ENCODE measurements at regions not wholly inside any gene's neighbourhood (a gene's known extent, or its start where the extent isn't known, plus 50 kb on each side); places are given as distances from the start of the nearest gene placed in this dataset.
A peak's percentile ranks its signal among the peaks of the same experiment; 100 is the strongest.

DNA sequence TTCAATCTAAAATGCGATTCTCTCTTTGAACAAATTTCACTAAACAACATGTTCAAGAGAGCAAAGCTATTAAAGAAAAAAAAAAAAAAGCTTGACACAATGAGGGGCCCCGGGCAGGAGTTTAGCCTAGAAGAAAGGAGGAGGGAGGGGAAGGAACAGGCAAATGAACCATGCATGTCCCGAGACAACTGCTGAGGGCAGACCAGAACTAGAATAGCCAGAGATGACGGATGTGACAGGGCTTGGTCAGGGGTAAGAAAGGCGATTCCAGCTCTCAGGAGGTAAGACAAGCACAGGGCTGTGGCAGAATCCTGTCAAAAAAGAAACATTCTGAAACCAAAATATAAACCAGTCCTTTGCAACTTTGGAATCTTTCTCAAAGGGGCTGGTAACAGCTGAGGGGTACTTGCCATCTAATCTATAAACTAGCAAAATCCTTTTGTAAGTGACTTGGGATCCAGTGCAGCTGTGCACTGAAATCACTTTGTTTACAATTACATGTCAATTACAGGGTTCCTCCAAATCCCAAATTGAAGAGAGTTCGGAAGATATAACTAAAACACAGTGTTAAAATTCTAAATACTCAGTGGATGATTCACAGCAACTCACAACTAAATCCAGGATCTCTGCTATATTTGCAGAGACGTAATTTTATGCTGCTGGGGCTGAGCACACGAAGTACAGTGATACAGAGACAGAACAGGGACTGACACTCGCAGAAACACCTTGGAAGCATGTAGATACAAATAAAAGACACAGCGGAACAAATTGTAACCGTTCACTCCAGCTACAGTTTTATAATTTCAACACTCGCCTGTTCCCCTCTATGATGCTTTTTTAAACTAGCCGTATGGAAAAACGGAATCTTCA, 567.4 kb upstream of the ZFHX3 start:
- no peak for DNase-seq (ENCODE audit: low read depth in 4 of 4, low spot score in 3 of 4)

DNA sequence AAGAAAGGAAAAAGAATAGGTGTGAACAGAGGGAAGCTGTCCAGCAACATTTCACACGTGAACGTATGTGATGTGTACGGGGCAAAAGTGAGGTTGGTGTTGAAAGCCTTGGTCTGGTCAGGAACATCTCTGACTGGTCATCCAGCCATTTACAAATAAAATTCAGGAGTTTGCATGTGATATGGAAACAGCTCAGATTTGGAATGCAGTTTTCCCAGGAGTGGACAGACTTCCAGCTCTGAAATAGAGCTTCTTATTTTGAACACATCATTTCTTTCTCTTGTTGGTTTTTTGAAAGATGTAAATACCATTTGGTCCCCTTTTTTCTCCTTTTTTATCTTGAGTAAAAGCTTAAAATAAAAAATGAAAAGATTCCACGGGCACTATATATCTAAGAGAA, 566.2 kb upstream of the ZFHX3 start:
- DNase-seq (ENCODE audit: low read depth in 4 of 4, low spot score in 3 of 4) = no peak

DNA sequence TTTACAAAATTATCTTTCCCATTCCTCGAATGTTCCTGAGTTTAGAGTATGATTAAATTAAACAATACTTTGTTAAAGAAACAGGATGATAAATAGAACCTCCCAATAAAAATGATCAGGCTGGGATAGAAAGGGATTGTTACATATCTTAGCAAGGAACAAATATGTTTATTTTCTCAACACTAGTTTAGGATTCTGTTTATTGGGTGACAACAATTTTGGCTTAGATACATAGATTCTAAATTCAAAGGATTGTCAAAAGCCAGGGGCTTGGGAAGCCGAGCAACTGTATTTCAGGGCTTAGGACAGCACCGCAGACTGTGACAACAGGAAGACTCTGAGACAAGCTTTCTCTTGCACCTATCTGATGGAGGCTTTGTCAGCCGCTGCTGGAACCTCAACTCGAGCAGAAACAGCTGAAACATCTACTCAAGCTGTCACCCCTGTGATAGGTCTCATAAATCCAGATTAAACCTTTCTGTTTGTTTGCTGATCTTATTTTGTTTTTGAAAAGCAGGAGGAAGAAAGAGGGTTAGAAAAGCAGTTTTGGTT, 562.8 kb upstream of the ZFHX3 start:
- DNase-seq (ENCODE audit: low read depth in 4 of 4, low spot score in 3 of 4) = no peak

DNA sequence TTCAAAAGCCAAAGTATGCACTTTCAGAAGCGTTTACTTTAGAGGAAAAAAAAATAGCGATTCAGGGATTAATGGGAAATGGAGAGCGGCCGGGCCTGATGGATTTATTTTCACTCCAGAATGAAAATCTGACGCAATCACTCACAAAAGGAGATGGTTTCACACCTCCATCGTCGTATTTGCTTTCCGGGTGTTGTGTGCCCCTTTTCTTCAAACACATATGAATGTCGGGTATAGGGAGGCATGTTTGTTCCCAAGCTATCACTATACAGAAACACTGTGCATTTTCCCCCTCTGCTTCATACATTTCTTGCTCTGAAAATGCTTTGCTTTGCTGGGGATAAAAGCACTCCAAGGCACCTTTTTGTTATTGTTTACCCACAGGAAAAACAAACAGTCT, 562.2 kb upstream of the ZFHX3 start:
- no peak for DNase-seq (ENCODE audit: low read depth in 4 of 4, low spot score in 3 of 4)

DNA sequence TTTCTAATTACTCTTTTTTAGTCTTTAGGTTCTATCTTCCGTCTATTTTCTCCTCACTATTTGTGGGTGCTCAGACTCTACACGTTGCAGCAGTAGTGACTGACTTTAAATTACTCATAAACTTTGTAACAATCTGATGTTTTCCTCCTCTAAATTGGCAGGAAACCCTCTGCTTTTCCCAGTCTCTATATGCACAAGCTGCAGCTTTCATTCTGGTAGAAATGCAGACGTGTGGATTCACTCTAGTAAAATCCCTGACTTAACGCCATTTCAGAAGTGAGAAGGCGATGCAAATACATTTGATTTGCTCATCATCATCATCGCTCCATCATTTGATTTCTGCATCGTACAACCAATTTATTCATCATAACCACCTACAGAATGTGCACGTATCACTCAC, 561.0 kb upstream of the ZFHX3 start:
- DNase-seq (ENCODE audit: low read depth in 4 of 4, low spot score in 3 of 4) = no peak

DNA sequence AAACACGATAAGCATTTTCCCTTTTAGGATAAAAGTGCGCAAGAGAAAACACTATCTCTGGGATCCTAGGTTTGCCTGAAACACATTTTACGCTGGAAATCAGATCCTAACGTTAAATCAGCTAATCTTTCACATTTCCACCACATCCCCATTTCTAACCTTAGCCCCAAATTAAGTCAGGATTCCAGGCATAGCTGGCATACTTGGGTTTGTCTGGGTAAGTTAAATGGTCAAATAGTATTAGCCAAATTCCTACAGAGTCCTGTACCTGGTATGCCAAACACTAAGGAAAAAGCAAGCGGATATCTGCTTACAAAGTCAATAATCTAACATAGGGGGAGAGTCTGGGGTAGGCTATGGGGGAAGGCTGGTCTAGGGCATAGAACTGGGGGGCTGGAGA, 557.4 kb upstream of the ZFHX3 start:
- no peak for DNase-seq (ENCODE audit: low read depth in 4 of 4, low spot score in 3 of 4)

DNA sequence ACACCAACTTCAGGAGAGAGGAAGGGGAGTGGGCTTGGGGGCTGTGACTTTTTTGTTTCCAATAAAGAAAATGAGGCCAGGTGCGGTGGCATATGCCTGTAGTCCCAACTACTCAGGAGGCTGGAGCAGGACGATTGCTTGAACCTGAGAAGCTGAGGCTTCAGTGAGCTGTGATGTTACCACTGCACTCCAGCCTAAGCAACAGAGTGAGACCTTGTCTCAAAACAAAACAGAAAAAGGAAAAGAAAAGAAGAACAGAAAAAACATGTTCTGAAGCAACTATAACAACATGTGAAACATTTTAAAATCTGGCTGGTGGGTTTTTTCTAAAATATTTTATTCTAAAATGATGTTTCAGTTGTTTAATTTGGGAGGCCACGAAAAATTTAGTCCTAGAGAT, 554.0 kb upstream of the ZFHX3 start:
- DNase-seq (ENCODE audit: low read depth in 4 of 4, low spot score in 3 of 4) = no peak

DNA sequence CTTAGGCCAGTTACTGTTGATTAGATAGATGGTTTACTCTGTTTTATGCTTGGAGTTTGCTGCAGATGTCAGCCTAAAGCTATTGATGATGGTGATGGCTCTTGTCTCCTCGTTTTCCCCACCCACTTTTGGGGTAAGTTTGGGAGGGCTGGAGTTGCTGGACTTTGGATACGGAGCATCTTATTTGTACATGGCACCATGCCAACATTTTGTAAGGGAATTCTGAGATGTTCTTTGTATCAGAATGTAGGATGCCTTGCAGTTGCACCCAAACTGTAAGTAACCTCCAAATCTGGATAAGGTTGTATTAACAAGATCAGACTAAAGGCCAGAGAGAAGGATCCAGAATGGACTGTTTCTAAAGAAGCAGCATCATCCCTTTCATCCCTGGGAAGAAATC, 551.9 kb upstream of the ZFHX3 start:
- DNase-seq (ENCODE audit: low read depth in 4 of 4, low spot score in 3 of 4) = no peak

DNA sequence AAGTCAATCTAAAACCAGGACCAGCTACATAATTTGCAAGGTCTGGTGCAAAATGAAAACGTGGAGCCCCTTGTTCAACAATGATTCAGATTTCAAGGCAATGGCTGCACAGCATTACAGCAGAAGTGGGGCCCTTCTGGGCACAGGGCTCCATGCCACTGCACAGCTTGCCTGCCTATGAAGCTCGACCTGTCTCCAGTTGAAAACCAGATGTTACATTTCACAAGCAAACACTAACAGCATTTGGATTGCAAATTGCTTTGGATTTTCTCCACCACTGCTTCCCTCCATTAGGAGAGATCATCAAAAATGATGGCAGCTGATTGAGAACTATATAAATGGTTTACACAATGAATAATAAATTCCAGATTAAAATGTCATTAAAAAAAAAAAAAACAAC, 551.4 kb upstream of the ZFHX3 start:
- no peak for DNase-seq (ENCODE audit: low read depth in 4 of 4, low spot score in 3 of 4)

DNA sequence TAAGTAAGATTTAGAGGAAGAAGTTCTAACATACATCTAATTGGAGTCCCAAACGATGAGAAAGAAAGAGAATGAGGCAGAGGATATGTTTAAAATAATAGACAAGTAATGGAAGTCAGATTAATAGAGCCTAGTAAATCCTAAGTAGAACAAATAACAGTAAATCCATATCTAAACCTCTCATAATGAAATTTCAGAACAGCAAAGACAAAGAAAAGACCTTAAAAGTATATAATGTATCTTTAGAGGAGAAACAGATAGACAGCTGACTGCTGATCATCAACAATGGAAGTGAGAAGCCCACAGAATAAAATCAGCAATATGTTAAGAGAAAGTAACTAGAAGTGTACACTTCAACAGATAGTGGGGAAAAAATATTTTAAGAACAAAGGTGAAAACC, 536.2 kb upstream of the ZFHX3 start:
- no peak for DNase-seq (ENCODE audit: low read depth in 4 of 4, low spot score in 3 of 4)

DNA sequence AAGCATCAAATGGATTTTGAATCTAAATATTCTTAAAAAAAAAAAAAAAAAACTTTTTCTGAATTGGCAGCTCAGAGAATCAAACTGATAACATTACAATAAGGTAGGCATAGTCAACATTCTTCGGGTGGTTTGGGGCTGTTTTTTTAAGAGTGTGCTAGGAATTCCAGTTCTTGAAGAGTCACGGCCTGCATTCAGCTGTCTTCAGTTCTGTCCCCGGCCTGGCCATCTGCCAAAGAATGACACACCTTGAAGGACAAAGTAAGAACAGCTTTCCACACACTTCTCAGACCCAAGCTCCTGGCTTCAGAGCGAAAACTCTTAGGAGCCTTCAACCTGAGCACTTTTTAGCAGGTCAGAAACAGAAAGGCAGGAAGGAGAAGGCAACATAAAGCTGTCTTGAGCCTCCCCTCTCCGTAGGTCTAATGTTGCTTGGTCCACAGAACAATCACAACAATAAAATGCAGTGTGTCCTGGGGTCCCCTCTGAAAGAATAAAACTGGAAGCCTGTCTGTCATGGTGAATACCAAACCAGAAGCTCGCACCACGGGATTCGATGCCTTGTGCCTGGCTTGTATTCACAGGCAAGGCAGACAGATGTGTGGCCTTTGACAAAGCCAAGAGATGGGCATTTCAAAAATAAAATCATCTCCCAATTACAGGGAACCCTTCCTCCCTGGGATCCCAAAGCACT, 524.4 kb upstream of the ZFHX3 start:
- DNase-seq (ENCODE audit: low read depth in 4 of 4, low spot score in 3 of 4) = peak in 3 of 4 donors; percentile 27 to 46 (median 31)

DNA sequence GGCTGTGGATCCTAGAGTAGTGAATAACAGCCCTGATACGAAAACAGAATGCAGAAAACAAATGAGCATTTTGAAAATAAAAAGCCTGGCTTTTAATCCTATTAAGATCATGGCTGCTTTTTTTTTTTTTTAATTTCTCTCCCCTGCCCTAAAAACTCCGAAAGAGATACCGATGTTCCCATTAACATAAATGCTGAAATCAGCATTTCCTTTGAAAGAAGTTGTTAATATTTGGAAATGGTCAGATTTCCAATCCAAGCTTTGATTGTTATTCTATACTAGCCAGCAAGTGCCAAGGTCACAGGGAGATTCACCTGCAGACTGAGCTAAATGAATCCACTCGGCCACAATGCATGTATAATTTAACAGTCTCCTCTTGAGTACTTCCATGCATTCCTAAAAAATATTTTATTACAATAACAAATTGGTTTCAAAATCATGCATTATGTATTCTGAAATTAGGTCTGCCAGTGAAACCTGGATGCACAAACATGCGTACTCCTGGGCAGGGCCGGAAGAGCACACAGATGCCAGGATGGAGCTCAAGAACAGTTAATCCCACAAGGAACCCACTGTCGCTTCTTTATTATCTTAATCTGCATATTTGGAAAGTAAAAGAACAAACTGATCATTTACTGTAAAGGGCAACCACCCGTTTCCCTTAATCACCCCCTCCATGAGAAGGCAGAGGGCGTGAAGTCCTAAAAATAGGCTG, 521.5 kb upstream of the ZFHX3 start:
- DNase-seq (ENCODE audit: low read depth in 4 of 4, low spot score in 3 of 4) = no peak

DNA sequence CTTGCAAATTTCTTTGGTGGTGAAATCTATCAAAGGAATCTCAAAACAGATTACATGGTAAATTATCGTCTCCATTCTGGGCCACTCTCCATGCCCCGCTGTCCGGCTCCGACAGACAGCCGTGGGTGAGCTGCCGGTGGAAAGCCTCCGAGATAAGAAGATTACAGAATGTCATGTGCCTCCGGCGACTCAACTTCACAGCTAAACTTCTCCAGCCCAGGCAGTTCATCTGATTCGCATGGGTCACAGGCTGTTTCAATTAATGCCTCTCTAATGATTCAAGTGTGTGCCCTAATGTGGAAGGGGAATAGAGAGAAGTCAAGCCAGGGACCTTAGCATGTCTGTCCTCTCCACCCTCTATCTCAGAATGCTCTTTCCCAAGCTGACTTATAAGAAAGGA, 520.8 kb upstream of the ZFHX3 start:
- no peak for DNase-seq (ENCODE audit: low read depth in 4 of 4, low spot score in 3 of 4)

DNA sequence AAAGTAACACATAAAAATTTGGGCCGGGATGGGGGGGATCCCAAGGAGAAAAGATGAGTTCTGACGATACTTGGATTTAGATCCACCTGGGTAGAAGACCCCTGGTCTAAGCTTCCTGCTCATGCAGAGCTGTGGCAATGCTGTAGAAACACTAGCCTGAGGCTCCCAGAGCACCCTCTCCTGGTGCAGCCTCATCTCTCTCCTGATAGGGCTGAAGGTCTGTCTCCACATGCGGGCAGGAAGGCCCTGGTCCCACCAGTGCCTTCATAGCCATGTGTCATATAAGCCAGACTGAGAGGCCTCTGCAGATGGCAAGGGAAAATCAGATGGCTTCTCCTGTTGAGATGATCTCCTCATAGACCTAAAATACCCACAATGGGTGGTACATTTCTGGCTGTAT, 518.0 kb upstream of the ZFHX3 start:
- no peak for DNase-seq (ENCODE audit: low read depth in 4 of 4, low spot score in 3 of 4)

DNA sequence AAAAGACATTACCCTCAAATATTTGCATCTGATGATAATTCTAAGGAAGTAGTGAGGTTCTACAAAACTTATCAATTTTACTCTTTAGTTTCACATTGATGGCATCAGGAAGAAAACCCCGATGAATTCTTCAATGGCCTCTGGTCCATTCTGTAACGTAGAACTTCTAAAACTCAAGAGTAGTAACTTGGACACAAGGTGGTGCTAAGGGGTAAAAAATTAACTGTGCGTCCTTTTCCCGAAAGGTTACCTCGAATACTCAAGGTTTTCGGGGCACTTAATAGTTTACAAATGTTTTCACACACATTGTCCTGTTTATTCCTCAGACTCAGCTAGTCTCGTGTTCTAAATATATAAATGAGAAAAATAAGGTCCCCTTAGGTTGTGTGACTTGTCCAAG, 517.3 kb upstream of the ZFHX3 start:
- no peak for DNase-seq (ENCODE audit: low read depth in 4 of 4, low spot score in 3 of 4)

DNA sequence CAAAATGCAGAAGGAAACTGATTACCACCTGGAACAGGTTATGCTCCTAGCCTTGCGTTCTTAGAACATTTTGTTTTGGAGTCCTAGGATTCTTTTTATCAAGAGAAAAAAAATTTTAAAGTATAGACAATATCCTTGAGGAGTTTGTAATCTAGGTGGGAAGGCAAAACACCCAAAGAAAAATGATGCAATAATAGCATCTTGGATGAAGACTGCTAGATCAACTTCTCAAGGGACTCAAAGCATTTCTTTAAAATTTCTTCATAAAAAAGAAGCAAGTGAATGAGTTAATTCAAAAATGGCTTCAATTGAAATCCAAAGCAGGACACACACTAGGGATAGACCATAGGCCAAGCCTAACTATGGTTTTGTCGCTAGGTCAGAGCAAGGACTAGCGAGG, 515.8 kb upstream of the ZFHX3 start:
- no peak for DNase-seq (ENCODE audit: low read depth in 4 of 4, low spot score in 3 of 4)

DNA sequence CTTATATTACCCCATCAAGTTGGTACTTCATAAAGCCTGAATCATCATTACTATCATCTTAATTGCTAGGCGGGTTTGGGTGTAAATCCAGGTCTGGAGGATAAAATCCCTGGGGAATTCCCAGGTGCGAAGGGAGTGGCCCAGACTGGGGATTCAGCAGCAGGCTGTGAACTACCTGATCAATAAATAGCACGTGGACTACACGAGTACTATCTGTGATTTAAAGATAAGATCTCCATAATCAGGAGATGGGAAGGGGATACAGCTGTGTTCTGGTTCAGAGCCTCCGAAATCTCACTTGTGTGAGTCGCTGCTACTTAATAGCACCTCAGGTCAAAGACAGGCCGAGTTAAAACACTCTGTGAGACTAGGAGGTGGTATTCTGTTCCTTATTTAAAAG, 512.6 kb upstream of the ZFHX3 start:
- no peak for DNase-seq (ENCODE audit: low read depth in 4 of 4, low spot score in 3 of 4)

DNA sequence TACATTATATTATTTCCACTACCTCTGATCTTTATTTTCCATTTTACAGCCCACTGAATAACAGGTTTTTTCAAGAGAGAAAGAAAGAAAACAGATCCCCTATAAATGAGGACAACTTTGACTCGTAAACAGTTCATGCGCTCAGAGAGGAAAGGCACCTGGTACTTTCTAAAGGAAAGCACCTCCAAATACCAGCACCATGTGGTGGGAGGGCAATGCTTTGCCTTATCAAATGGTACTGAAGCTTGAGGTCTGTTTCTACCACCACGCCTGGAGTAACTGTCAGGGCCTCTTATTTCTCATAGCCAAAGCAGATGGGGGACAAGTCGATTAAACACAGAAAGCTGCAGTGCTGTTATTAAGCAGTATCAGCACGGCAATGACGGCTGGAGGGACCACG, 510.3 kb upstream of the ZFHX3 start:
- no peak for DNase-seq (ENCODE audit: low read depth in 4 of 4, low spot score in 3 of 4)

DNA sequence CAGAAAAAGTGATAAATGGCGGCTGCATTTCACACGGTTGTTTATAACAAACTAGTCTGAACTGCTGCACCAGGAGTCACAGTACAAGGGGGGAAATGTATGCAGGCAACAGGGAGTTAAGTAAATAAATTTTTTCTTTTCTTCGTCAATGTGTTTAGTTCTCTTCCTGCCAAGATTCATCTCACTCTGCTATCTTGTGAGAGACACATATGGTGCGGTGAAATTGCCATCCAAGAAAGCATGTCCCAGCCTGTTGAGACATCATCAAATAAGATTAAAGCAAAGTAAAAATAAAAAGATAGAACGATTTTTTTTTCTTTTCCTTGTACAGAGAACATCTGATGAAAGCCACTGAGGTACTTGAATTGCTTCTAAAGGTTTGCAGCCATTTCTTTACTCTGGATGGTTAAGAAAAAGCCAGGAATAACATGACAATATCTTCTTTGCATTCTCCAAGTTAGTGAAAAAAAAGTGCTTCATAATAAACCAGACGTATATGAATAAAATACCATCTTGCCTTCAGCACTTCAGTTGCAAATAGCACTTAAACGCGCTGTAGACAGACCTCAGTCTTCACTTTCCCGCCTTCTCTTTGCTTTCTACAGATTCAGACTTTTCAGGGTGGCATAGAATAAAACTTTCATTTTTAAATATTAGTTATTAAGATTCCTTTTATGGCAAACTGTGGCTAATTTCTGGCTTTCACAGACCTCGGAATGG, 506.2 kb upstream of the ZFHX3 start:
- DNase-seq (ENCODE audit: low read depth in 4 of 4, low spot score in 3 of 4) = no peak

DNA sequence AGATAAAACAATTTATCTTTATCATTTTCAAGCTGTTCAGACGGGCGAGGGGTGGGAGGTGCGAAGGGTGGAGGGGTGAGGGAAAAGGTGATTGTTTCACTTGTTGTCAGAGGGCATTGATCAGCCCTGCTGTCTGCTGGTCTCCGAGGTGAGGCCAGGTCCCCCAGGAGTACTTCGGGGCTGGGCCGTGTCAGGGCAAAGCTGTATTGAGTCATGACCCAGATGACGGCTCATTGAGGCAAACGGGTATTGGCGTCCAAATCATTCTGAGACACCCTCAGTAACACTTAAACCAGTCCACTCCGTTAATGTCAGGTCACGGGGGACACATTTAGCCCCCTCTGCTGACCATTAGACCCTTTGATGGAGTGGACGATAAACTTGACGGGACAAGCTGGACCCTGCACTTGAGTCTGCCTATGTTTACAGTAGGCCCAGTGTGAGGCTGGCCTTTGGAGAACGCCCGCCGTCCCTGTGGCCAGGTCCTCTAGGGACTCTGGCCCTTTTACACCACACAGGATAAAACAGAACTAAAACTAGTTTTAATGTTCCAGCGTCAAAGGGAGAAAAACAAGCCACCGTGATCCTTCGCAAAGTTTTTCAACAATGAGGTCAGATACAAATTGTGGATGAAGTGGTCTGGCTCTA, 502.2 kb upstream of the ZFHX3 start:
- no peak for DNase-seq (ENCODE audit: low read depth in 4 of 4, low spot score in 3 of 4)
